SKM-1 treated with dmso at 0.1 percent for 144 hours (cell line): ENCODE measurements at regions not wholly inside any gene's neighbourhood (a gene's known extent, or its start where the extent isn't known, plus 50 kb on each side); places are given as distances from the start of the nearest gene placed in this dataset.
A peak's percentile ranks its signal among the peaks of the same experiment; 100 is the strongest.

ENCODE experiments used
- DNase-seq: peaks from one replicate; lab custom pipeline; 2025; ENCODE audit not compliant: unreplicated experiment; lab: John Stamatoyannopoulos, UW

GRCh38 chrY:21169821-21170220, 341.3 kb upstream of the RBMY1B start:
- peak; percentile 17 for DNase-seq

GRCh38 chrY:21174697-21175463, 336.3 kb upstream of the RBMY1B start:
- peak; percentile 71 for DNase-seq

- no peak for DNase-seq
Measured at GRCh38 chrY:21175505-21175904, 335.6 kb upstream of the RBMY1B start.

- DNase-seq = no peak
Measured at GRCh38 chrY:21177306-21177800, 333.8 kb upstream of the RBMY1B start.

GRCh38 chrY:21178281-21178680, 332.9 kb upstream of the RBMY1B start:
- DNase-seq = no peak

- no peak for DNase-seq
Measured at GRCh38 chrY:21180921-21181320, 330.2 kb upstream of the RBMY1B start.

- DNase-seq = no peak
Measured at GRCh38 chrY:21184271-21184670, 326.9 kb upstream of the RBMY1B start.

GRCh38 chrY:21185419-21186105, 325.6 kb upstream of the RBMY1B start:
- DNase-seq = no peak

GRCh38 chrY:21192694-21193093, 318.4 kb upstream of the RBMY1B start:
- DNase-seq = no peak

- DNase-seq = no peak
Measured at GRCh38 chrY:21200246-21200645, 310.9 kb upstream of the RBMY1B start.

GRCh38 chrY:21227849-21228248, 283.3 kb upstream of the RBMY1B start:
- no peak for DNase-seq

- DNase-seq = peak; percentile 39
Measured at GRCh38 chrY:21240221-21240620, 270.9 kb upstream of the RBMY1B start.

- DNase-seq = no peak
Measured at GRCh38 chrY:21240662-21241310, 270.4 kb upstream of the RBMY1B start.

- no peak for DNase-seq
Measured at GRCh38 chrY:21242793-21243192, 268.3 kb upstream of the RBMY1B start.

- no peak for DNase-seq
Measured at GRCh38 chrY:21246780-21247179, 264.4 kb upstream of the RBMY1B start.

GRCh38 chrY:21248591-21248990, 262.5 kb upstream of the RBMY1B start:
- DNase-seq = no peak

GRCh38 chrY:21253455-21254248, 257.5 kb upstream of the RBMY1B start:
- DNase-seq = no peak

GRCh38 chrY:21254476-21254875, 256.7 kb upstream of the RBMY1B start:
- no peak for DNase-seq

GRCh38 chrY:21256820-21257219, 254.3 kb upstream of the RBMY1B start:
- DNase-seq = no peak

- DNase-seq = no peak
Measured at GRCh38 chrY:21259707-21260106, 251.4 kb upstream of the RBMY1B start.

GRCh38 chrY:21260325-21260724, 250.8 kb upstream of the RBMY1B start:
- DNase-seq = no peak
